ENCODE measurements at regions not wholly inside any gene's neighbourhood (a gene's known extent, or its start where the extent isn't known, plus 50 kb on each side); places are given as distances from the start of the nearest gene placed in this dataset.
"Not testable (repeated sequence)": the region's sequence is repeated elsewhere in the genome, so short reads cannot be mapped to it uniquely, and the experiment has no call there.

- no peaks in the 10 kb centered on the region for H3K36me3 ChIP-seq
- ATAC-seq (no peak), DNase-seq (no peak)
- H3K27ac ChIP-seq: no peak overlapping the region
- intact Hi-C loops (cut with DNase I): no loop called here
- no peaks in the 10 kb centered on the region for H3K27me3 ChIP-seq (ENCODE audit: low read depth)
- no peak for TF ChIP-seq CTCF (IDR thresholded peaks at IDR 0.05)
- H3K4me1 ChIP-seq: no peaks in the 10 kb centered on the region
- H3K9me3 ChIP-seq: no peaks in the 10 kb centered on the region
- H3K4me3 ChIP-seq: no peak overlapping the region
Observed at GRCh38 chr2:18966131-18966530, 376.8 kb upstream of the NT5C1B start.

DNA sequence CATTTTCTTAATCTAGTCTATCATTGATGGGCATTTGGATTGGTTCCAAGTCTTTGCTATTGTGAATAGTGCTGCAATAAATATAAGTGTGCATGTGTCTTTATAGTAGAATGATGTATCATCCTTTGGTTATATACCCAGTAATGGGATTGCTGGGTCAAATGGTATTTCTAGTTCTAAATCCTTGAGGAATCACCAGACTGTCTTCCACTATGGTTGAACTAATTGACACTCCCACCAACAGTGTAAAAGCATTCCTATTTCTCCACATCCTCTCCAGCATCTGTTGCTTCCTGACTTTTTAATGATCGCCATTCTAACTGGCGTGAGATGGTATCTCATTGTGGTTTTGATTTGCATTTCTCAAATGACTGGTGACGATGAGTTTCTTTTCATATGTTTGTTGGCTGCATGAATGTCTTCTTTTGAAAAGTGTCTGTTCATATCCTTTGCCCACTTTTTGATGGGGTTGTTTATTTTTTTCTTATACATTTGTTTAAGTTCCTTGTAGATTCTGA, 374.4 kb upstream of the NT5C1B start:
- not testable (repeated sequence) for H3K4me1 ChIP-seq, H3K27ac ChIP-seq, ATAC-seq

DNA sequence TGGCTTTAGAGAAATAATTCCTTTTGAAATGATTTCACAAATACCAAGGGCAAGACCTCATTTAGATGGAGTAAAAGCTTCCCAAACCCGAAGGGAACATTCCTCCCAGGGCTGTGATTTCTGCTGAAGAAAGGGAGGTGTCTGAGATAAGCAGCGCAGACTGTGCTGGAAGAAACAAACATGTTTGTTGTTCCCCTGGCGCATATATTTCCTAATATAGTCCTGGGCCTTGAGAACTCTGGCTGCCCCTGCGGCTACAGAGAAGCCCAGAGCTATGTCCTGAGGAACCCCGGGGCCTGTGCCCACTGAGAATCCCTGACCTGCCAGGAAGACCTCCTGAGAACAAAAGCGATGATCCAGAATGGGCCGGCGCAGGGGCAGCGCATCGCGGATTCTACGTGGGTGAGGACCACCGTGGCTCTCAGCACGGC, 372.6 kb upstream of the NT5C1B start:
- peak in 1 of 2 donors; percentile 57 for ATAC-seq
- Histone ChIP-seq H3K9me3 (no peaks in the 10 kb centered on the region), H3K27ac (no peak overlapping the region), H3K27me3 (ENCODE audit: low read depth) (no peaks in the 10 kb centered on the region), H3K4me1 (no peaks in the 10 kb centered on the region), H3K36me3 (no peaks in the 10 kb centered on the region), H3K4me3 (no peak overlapping the region)
- TF ChIP-seq CTCF (IDR thresholded peaks at IDR 0.05): no peak
- DNase-seq: no peak
- intact Hi-C loops (cut with DNase I): no loop called here

More for the DNA sequence above, 374.4 kb upstream of the NT5C1B start:
- H3K36me3 ChIP-seq; H3K27me3 ChIP-seq (ENCODE audit: low read depth); intact Hi-C loops (cut with DNase I); H3K9me3 ChIP-seq; H3K4me3 ChIP-seq; DNase-seq: not testable (repeated sequence)

- intact Hi-C loops (cut with DNase I): no loop called here
Observed at GRCh38 chr2:18959952-18960717, 370.8 kb upstream of the NT5C1B start.

DNA sequence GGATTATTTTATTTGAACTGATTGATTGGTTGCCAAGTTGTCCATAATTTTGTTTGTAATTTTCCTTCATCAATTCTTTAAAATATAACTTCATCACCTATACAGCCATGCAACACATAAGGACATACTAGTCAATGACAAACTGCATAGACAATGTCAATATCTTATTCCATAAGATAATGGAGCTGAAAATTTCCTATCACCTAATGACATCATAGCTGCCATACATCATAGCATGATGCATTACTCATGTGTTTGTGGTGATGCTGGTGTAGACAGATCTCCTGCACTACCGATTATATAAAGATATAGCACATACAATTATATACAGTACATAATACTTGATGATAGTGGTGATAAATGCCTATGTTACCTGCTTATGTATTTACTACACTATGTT, 369.8 kb upstream of the NT5C1B start:
- DNase-seq (no peak), ATAC-seq (no peak)
- Histone ChIP-seq H3K4me3 (no peak overlapping the region), H3K4me1 (no peaks in the 10 kb centered on the region), H3K36me3 (no peaks in the 10 kb centered on the region), H3K27ac (no peak overlapping the region), H3K27me3 (ENCODE audit: low read depth) (no peaks in the 10 kb centered on the region), H3K9me3 (no peaks in the 10 kb centered on the region)
- intact Hi-C loops (cut with DNase I): no loop called here
- TF ChIP-seq CTCF (IDR thresholded peaks at IDR 0.05): no peak

More at GRCh38 chr2:18959952-18960717, 370.8 kb upstream of the NT5C1B start:
- H3K27ac ChIP-seq: no peak overlapping the region
- H3K36me3 ChIP-seq: no peaks in the 10 kb centered on the region
- H3K9me3 ChIP-seq: no peaks in the 10 kb centered on the region
- H3K4me1 ChIP-seq: no peaks in the 10 kb centered on the region
- H3K27me3 ChIP-seq (ENCODE audit: low read depth): no peaks in the 10 kb centered on the region
- TF ChIP-seq CTCF (IDR thresholded peaks at IDR 0.05): no peak
- DNase-seq: no peak
- no peak for ATAC-seq
- H3K4me3 ChIP-seq: no peak overlapping the region

GRCh38 chr2:18957909-18958308, 368.5 kb upstream of the NT5C1B start:
- no peak for TF ChIP-seq CTCF (IDR thresholded peaks at IDR 0.05)
- Histone ChIP-seq H3K27ac (no peak overlapping the region), H3K36me3 (no peaks in the 10 kb centered on the region), H3K9me3 (no peaks in the 10 kb centered on the region), H3K4me1 (no peaks in the 10 kb centered on the region), H3K4me3 (no peak overlapping the region), H3K27me3 (ENCODE audit: low read depth) (no peaks in the 10 kb centered on the region)
- DNase-seq (no peak), ATAC-seq (no peak)
- intact Hi-C loops (cut with DNase I): no loop called here

Data from lower lobe of right lung (tissue), 2 donors.